Stimulated activated CD8-positive, alpha-beta memory T cell treated with anti-CD3 and anti-CD28 coated beads, Interleukin-4, amount 100 ng/mL, for 24 hours (primary cell): ENCODE measurements at regions not wholly inside any gene's neighbourhood (a gene's known extent, or its start where the extent isn't known, plus 50 kb on each side); places are given as distances from the start of the nearest gene placed in this dataset.

ENCODE experiments used
- DNase-seq: peaks from one replicate; pipeline ENCODE4 v3.0.0-alpha.2; 2020; ENCODE audit warnings: low read depth

- DNase-seq = no peak
Measured at GRCh38 chr12:123077298-123078119, 73.4 kb downstream of the PITPNM2 start.

GRCh38 chr12:123076604-123077297 is 74.1 kb downstream of the PITPNM2 start:
- peak; percentile 21 for DNase-seq

- peak; percentile 63 for DNase-seq
Measured at GRCh38 chr12:123075646-123076171, 75.2 kb downstream of the PITPNM2 start.

- DNase-seq = no peak
Measured at GRCh38 chr12:123075087-123075645, 75.7 kb downstream of the PITPNM2 start.

DNA sequence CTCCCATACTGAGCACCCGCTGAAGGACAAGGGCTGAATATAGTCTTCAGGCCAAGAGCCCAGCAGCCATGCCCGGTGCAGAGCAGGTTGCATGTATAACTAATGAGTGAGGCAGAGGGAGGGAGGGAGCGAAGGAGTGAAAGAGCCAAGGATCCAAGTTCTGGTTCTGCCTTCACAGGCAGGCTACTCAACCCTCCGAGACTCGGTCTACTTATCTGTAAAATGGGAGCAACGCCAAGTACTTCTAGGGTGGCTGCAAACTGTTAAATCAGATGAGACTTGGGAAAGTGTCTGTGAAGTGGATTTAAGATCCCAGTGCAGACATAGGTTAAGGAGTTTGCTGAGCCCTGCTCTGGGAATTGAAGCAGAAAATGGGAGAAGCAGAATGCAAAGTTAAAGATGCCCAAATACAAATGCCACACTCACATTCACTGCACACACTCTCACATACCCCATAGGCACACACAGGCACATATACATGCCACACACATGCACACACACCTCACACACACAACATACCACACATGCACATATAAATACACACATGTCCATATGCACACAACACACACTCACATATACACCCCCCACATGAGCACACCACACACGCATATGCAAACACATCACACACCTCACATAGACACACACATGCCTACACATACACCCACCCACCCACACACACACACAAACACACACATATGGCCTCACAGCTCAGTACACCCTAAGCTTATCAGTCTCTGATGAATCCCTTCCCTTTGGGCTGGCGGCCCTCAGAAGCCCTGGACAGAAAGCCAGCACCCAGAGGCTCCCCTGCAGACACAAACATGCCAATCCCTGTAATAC is 76.7 kb downstream of the PITPNM2 start:
- DNase-seq = no peak

DNA sequence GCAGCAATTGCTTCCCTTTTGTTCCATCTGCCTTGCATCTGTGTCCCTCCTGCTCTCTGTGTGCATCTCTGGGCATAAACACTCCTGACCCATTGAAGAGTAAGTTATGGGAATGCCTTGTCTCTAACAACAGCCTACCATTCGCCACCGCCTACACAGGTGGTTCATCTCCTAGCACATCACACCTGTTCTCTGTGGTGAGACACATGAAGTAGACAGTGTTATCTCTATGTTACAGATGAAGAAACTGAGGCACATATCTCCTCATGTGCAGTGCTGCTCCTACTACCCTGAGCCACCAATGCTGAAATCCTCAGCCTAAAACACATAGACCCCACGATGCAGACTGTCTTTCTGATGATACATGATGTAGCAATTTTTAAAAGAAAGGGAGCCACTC is 77.6 kb downstream of the PITPNM2 start:
- DNase-seq = no peak

DNA sequence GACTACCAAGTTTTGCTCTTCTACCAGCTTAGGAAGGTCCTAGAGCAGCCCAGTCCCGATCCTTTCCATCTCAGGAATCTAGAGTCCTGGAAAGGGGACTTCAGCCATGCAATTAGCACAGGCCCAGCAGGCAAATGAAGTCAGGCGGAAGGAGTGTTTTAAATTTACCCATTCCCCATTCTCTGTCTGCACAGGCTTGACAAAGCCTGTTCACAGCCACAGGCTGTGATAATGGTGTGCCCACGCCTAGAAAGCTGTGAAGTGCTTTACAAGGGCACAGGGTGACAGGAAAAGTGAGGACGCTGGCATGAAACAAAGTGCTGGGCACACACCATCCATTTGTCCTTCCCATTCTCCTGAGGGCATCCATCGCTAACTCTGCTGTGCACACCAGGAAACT is 79.0 kb downstream of the PITPNM2 start:
- no peak for DNase-seq

DNA sequence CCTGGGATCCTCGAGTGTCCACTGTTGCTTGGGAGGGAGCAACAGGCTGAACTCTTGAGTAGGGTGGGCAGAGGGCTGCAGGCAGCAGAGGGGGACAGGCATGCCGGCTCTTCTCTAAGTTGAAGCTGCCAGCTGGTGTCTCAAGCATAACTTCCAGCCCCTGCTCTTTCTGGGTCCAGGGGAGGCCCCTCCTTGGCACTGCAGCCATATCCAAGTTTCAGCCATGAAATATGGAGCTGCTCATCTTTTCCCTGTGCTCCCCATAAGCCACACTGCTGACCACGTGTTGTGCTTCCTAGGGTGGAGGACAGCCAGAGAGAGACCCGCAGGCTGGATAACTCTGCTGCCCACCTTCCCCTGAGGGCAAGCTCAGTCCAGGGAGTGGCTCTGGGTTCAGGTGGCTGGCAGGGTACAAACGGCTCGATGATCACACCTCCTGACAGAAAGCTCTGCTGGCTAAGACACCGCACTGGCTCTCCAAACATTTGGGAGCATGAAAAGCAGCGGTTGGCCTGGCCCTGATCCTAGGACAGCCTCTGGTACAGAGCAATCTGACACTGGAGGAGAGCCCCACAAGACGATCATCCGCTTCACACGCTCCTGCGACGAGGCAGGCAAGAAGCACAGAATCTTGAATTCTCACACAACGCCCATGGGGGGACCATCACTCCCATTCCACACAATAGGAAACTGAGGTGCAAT is 79.6 kb downstream of the PITPNM2 start:
- DNase-seq = no peak

GRCh38 chr12:123070267-123071081 is 80.4 kb downstream of the PITPNM2 start:
- DNase-seq = no peak

- no peak for DNase-seq
Measured at GRCh38 chr12:123069436-123070266, 81.2 kb downstream of the PITPNM2 start.

DNA sequence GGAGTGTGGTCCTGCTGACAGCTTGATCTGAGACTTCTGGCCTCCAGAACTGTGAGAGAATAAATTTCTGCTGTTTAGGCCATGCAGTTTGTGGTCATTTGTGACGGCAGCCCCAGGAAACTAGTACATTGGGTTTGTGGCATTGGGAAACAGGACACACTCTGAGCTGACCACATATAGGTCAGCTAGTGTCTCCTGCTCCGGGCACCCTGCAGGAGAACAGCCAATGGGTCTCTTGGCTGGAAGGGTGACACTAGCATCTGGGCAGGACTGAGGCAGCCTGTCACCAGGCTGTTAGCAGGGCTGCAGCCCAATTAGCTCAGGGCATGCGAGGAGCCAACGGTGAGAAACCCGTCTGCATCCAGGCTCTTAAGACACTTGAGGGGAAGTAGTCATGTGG is 83.2 kb downstream of the PITPNM2 start:
- DNase-seq = no peak

DNA sequence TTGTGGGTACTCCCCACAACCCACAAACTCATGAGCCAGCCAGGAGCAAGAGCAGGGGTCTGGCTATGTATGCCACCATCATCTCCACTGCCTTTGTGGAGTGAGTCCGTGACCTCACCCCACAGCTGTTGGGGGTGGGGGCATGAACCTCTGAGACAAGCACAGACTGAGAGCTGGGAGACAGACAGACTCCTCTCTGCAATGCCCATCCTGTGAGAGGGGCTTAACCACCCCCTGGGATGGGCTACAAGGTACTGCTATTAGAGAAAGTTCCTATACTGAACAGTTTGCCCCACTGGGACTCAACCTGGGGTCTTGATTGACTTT is 84.5 kb downstream of the PITPNM2 start:
- no peak for DNase-seq

DNA sequence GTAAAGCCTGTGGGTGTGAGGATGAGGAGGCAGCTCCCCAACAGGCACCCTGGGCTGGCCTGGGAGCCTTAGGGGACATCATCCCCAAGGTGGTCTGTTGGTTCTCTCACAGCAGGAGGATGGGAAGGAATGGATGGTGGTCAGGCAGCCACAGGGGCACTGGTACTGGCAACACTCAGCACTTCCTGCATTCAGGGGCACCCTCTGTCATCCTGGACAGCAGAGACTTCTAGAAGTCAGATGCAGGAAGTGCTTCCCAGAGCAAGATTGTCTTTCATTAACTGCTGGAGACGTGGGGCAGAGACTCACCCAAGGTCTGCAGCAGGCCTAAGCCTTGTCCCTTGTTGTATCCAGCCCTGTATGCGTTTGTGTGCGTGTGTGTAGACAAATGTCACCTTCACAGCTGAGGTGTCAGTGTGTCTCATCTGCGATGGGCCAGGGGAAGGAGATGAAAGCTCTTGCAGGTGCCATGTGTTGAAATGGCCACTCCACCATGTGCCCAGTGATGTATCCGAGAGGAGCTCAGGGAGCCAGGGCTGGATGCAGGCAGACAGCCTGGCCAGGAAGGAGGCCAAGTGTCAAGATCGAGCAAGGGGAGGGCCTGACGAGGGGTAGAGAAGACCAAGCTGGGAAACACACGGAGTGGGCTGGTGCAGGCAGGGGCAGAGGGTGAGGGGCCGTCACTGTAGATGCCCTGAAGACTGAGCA is 85.1 kb downstream of the PITPNM2 start:
- no peak for DNase-seq

DNA sequence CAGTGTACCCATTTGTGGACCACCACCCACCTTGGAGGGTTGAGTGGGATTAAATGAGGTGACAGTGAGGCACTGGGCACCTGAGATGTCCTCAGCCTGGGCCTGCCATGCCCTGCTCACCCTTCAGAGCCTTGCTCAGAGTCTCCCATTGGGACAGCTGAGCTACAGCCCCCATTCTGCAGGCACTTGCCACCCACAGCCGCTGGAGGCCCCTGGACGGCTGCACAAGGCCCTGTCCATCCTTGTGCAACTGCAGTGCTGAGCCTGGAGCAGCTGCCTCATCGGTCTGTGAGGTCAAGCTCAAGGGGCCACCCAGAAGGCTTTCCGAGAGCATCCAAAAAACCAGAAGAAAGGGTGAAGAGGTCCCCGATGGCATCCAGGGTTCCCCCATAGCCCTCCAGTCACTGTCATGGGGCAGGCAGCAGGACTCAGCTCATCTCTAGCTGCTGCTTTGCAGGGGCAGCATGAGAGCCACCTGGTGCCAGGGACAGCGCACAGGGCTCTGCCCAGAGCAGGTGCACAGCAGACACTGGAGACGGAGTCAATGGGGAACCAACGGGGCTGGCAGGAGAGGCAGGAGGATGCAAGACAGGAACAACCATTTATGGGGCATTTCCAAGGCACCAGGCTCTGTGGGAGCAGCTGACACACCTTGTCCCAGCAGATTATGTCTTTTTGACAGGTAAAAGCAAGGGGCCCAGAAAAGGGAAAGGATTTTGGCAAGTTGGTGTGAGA is 84.6 kb downstream of the ARL6IP4 start:
- no peak for DNase-seq

- DNase-seq = no peak
Measured at GRCh38 chr12:123064366-123064765, 83.9 kb downstream of the ARL6IP4 start.

- DNase-seq = no peak
Measured at GRCh38 chr12:123063535-123063934, 83.1 kb downstream of the ARL6IP4 start.

DNA sequence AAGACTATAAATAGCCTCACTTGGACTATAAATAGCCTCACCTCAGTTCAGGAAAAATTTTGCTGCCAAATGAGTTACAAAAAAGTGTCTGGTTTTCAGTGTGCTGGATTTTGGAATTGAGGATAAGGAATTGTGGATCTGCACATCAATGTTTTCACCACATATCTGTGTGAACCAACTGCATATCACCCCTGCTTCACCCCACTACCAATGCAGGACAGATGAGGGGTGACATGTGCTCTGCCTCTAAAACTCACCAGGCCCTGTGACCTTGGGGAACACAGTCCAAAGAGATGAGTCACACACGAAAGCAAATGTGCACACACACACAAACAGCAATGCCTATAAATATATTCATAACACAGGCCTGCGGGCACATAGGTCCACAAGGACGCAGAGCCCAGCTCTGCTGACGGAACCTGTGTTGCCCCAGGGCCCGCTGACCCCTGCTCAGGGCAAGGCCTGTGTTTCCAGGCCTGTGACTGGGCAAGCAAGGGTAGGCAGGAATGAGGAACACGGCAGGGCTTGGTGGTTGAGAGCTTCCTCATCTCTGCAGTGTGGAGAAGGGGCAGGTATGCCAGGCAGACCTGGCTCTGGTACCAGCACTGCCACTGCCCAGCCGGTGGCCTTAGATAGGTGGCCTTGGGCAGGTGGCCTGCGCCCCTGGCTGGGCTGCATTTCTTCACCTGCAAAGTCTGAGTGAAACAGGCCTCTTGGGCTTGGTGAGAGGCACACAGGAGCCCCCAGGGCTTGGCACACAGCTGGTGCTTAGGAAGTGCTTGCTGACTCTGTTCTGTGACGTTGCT is 82.4 kb downstream of the ARL6IP4 start:
- no peak for DNase-seq
